ENCODE measurements at regions not wholly inside any gene's neighbourhood (a gene's known extent, or its start where the extent isn't known, plus 50 kb on each side); places are given as distances from the start of the nearest gene placed in this dataset.

GRCh38 chr6:139625081-139625939 lies 250.9 kb upstream of the CITED2 start (continued):
- peak; percentile 33; the same call in 1 of the 2 replicates for TF ChIP-seq ZKSCAN8 (CRISPR knock-in tag; IDR thresholded peaks at IDR 0.05)
- TF ChIP-seq CCNT2 (IDR thresholded peaks at IDR 0.05; ENCODE audit: borderline replicate concordance, extremely low read depth, insufficient read length, low read depth, low read length), result peak; percentile 86
- TF ChIP-seq PTTG1 (tag; IDR thresholded peaks at IDR 0.05; ENCODE audit: low read depth), result no peak
- 0 out of 2 replicates have a peak, but pooled peaks have one; percentile 27 for TF ChIP-seq ADNP (tag; IDR thresholded peaks at IDR 0.05)
- TF ChIP-seq MIER1 (IDR thresholded peaks at IDR 0.05; ENCODE audit: low read depth), result no peak

GRCh38 chr6:139623372-139623771 lies 248.9 kb upstream of the CITED2 start:
- intact Hi-C loops (cut with micrococcal nuclease), result no loop called here
- ATAC-seq (0 out of 3 replicates have a peak, but pooled peaks have one; percentile 5), DNase-seq (ENCODE audit: extremely low read depth in 1 of 4, low spot score in 3 of 4) (no peak), FAIRE-seq (no peak)
- peak overlapping the region; percentile 67 for H2AFZ ChIP-seq (ENCODE audit: low read depth, low read length)
- H3K79me2 ChIP-seq (ENCODE audit: control insufficient read depth, insufficient read depth, low read length), result no peaks in the 10 kb centered on the region
- no peaks in the 10 kb centered on the region for H4K20me1 ChIP-seq (replicated peaks; ENCODE audit: control insufficient read depth, insufficient read depth, low read length)
- peaks cover 8 to 48% of the 10 kb centered on the region in 2 experiments; a peak in 4 of 5 replicates for H3K4me1 ChIP-seq (replicated peaks in 1 of 2; ENCODE audit: control insufficient read depth in 2 of 2, insufficient read depth in 2 of 2, low read length in 2 of 2)
- no peak overlapping the region for H3K9ac ChIP-seq (ENCODE audit: insufficient read depth in 1 of 2, low read depth in 2 of 2, low read length in 2 of 2)
- H3K27me3 ChIP-seq (ENCODE audit: control insufficient read depth in 2 of 2, insufficient read depth in 2 of 2, low read length in 2 of 2), result no peaks in the 10 kb centered on the region
- POLR2A ChIA-PET, result interaction anchor here (1.5 kb wide), 2 partner anchors 12 to 249 kb away, joined by 5 read pairs; partner anchors contain the start of gene CITED2
- H3K36me3 ChIP-seq (ENCODE audit: control insufficient read depth, insufficient read depth, low read length), result no peaks in the 10 kb centered on the region
- no peaks in the 10 kb centered on the region for H3K9me1 ChIP-seq (ENCODE audit: control insufficient read depth, insufficient read depth, low read length)
- no TSS peak for BruUV-seq (replicated peaks)
- CTCF ChIA-PET (ENCODE audit: low intra/inter-chr PET ratio), result no interaction called here
- 22% methylated on average over 4 of the region's 4 CpGs for WGBS (ENCODE audit: insufficient coverage, low coverage, missing lambda C conversion rate)
- no peak overlapping the region for H3K4me3 ChIP-seq
- H3K9me3 ChIP-seq (replicated peaks; ENCODE audit: control insufficient read depth, insufficient read depth, low read depth, low read length), result 0 out of 2 replicates have a peak, but pooled peaks cover 4% of the 10 kb centered on the region
- no peak overlapping the region for H3K27ac ChIP-seq (ENCODE audit: extremely low read depth, low read depth, low read length)
- in situ Hi-C loops (cut with MboI), result no loop called here
- H3K4me2 ChIP-seq (ENCODE audit: insufficient read depth, low read length), result no peak overlapping the region
- TF ChIP-seq BHLHE40 (IDR thresholded peaks at IDR 0.05; ENCODE audit: low read length), result no peak
- TF ChIP-seq TOE1 (IDR thresholded peaks at IDR 0.05; ENCODE audit: borderline replicate concordance), result no peak
- TF ChIP-seq TOE1 (CRISPR knock-in tag; IDR thresholded peaks at IDR 0.05; ENCODE audit: borderline replicate concordance, low read depth), result no peak
- peak; percentile 37; the same call in 1 of the 2 replicates for TF ChIP-seq NFE2 (IDR thresholded peaks at IDR 0.05; ENCODE audit: low read depth)
- TF ChIP-seq XRCC4 (IDR thresholded peaks at IDR 0.05; ENCODE audit: extremely low read depth, insufficient read depth, insufficient read length), result no peak
- no peak for TF ChIP-seq ZBTB7A (IDR thresholded peaks at IDR 0.05; ENCODE audit: borderline replicate concordance, control insufficient read depth, low read depth, low read length)
- no peak for TF ChIP-seq LCOR (CRISPR knock-in tag; IDR thresholded peaks at IDR 0.05)
- TF ChIP-seq ASH1L (IDR thresholded peaks at IDR 0.05; ENCODE audit: borderline replicate concordance, low read depth, partially characterized antibody), result no peak
- TF ChIP-seq C11orf30 (IDR thresholded peaks at IDR 0.05; ENCODE audit: low read depth), result no peak
- TF ChIP-seq ZNF592 (IDR thresholded peaks at IDR 0.05), result 0 out of 2 replicates have a peak, but pooled peaks have one; percentile 20

Data from K562 (cell line).